ENCODE measurements at regions not wholly inside any gene's neighbourhood (a gene's known extent, or its start where the extent isn't known, plus 50 kb on each side); places are given as distances from the start of the nearest gene placed in this dataset.

DNA sequence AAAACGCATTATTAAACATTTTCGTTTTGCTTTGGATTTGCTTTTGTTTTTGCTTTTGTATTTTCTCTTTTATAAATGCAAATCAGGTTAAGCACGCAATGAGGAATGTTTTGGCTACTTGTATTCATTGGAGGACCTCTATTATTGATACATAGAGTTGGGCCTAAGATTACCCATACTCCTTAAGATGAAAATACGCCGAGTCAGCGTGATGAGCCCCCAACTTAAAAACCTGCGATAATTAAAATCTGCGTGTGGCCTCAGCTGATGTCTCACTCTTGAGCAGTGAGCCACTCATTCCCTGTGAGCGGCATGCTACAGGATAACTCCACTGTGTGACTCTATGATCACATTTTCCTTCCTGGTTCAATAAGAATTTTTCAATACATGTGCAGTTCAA lies 518.3 kb downstream of the IRX1 start:
- TF ChIP-seq, protein P1, sequence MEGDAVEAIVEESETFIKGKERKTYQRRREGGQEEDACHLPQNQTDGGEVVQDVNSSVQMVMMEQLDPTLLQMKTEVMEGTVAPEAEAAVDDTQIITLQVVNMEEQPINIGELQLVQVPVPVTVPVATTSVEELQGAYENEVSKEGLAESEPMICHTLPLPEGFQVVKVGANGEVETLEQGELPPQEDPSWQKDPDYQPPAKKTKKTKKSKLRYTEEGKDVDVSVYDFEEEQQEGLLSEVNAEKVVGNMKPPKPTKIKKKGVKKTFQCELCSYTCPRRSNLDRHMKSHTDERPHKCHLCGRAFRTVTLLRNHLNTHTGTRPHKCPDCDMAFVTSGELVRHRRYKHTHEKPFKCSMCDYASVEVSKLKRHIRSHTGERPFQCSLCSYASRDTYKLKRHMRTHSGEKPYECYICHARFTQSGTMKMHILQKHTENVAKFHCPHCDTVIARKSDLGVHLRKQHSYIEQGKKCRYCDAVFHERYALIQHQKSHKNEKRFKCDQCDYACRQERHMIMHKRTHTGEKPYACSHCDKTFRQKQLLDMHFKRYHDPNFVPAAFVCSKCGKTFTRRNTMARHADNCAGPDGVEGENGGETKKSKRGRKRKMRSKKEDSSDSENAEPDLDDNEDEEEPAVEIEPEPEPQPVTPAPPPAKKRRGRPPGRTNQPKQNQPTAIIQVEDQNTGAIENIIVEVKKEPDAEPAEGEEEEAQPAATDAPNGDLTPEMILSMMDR (IDR thresholded peaks at IDR 0.05; ENCODE audit: insufficient read depth, low read depth, low read length): no peak
- no peak for TF ChIP-seq EZH2 (IDR thresholded peaks at IDR 0.05; ENCODE audit: insufficient read depth, low read length)
